ENCODE measurements at regions not wholly inside any gene's neighbourhood (a gene's known extent, or its start where the extent isn't known, plus 50 kb on each side); places are given as distances from the start of the nearest gene placed in this dataset.
A peak's percentile ranks its signal among the peaks of the same experiment; 100 is the strongest.

DNA sequence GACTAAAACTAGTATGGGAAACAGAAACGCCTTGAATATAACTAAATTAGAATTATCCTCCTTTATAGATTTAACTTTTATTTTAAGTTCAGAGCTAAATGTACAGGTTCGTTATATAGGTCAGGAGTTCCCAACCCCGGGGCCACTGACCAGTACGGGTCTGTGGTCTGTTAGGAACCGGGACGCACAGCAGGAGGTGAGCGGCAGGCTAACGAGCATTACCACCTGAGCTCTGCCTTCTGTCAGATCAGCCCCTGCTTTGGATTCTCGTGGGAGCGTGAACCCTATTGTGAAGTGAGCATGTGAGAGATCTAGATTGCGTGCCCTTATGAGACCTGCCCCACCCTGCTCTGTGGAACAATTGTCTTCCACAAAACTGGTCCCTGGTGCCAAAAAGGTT lies 51.0 kb downstream of the FAT4 start:
- TF ChIP-seq, protein P1, sequence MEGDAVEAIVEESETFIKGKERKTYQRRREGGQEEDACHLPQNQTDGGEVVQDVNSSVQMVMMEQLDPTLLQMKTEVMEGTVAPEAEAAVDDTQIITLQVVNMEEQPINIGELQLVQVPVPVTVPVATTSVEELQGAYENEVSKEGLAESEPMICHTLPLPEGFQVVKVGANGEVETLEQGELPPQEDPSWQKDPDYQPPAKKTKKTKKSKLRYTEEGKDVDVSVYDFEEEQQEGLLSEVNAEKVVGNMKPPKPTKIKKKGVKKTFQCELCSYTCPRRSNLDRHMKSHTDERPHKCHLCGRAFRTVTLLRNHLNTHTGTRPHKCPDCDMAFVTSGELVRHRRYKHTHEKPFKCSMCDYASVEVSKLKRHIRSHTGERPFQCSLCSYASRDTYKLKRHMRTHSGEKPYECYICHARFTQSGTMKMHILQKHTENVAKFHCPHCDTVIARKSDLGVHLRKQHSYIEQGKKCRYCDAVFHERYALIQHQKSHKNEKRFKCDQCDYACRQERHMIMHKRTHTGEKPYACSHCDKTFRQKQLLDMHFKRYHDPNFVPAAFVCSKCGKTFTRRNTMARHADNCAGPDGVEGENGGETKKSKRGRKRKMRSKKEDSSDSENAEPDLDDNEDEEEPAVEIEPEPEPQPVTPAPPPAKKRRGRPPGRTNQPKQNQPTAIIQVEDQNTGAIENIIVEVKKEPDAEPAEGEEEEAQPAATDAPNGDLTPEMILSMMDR (IDR thresholded peaks at IDR 0.05) = no peak
- H3K4me3 ChIP-seq = no peak overlapping the region
- no peaks in the 10 kb centered on the region for H3K9me3 ChIP-seq
- peaks cover 0 to 36% (median 7%) of the 10 kb centered on the region in 4 donors for H3K4me1 ChIP-seq
- intact Hi-C loops (cut with DNase I; ENCODE audit: low total_unique reads) = no loop called here
- H3K27ac ChIP-seq = no peak overlapping the region
- no peak for DNase-seq
- H3K27me3 ChIP-seq = no peaks in the 10 kb centered on the region
- H3K36me3 ChIP-seq = no peaks in the 10 kb centered on the region

GRCh38 chr4:125368146-125368545 lies 53.4 kb downstream of the FAT4 start:
- peak overlapping the region; percentile 65 to 68 for H3K27ac ChIP-seq
- DNase-seq = no peak
- TF ChIP-seq, protein P1 (IDR thresholded peaks at IDR 0.05) = no peak
- intact Hi-C loops (cut with DNase I; ENCODE audit: low total_unique reads) = no loop called here
- H3K4me3 ChIP-seq = peak overlapping the region; percentile 43 to 44
- H3K36me3 ChIP-seq = no peaks in the 10 kb centered on the region
- no peaks in the 10 kb centered on the region for H3K27me3 ChIP-seq
- peaks cover 0 to 36% (median 7%) of the 10 kb centered on the region in 4 donors for H3K4me1 ChIP-seq
- H3K9me3 ChIP-seq = no peaks in the 10 kb centered on the region

DNA sequence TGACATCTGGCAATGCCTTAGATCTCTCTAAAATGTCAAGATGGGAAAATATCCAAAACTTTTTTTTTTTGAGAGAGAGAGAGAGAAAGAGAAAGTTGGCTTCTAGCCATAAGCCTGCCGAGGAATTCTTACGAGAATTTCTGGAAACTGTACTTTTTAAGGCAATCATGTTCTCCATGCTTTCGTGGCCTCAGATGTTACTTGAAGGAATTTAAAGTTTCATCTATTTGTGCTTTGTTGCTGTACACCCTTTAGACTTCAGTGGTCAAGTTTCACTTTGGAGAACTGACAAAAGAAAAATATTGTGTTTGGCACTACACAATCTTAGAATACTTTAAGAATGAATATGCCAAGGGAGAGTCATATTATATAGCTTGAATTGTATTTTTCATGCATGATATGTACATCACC lies 53.9 kb downstream of the FAT4 start:
- intact Hi-C loops (cut with DNase I; ENCODE audit: low total_unique reads) = no loop called here
- Histone ChIP-seq H3K4me1 (peaks cover 0 to 41% (median 7%) of the 10 kb centered on the region in 4 donors), H3K9me3 (no peaks in the 10 kb centered on the region), H3K4me3 (peak overlapping the region; percentile 43 to 44), H3K36me3 (no peaks in the 10 kb centered on the region), H3K27me3 (no peaks in the 10 kb centered on the region), H3K27ac (peak overlapping the region; percentile 65 to 68)
- TF ChIP-seq, protein P1 (IDR thresholded peaks at IDR 0.05) = no peak
- no peak for DNase-seq

DNA sequence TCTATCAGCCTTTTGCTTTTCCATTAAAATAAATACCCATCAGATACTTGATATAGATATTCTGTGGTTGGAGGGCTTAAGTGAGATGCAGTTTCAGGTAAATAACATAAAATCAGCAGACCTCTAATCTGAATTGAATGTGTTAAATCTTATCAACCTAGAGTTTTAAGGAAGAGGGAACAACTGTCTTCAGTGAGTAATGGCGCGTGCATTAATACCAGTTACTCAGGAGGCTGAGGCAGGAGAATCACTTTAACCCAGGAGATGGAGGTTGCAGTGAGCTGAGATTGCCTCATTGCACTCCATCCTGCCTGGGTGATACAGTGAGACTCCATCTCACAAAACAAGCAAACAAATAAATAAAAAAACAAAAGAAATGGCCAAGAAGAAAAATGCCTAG lies 54.3 kb downstream of the FAT4 start:
- intact Hi-C loops (cut with DNase I; ENCODE audit: low total_unique reads) = no loop called here
- Histone ChIP-seq H3K4me3 (peak overlapping the region; percentile 43 to 44), H3K9me3 (no peaks in the 10 kb centered on the region), H3K27me3 (no peaks in the 10 kb centered on the region), H3K4me1 (peaks cover 0 to 45% (median 7%) of the 10 kb centered on the region in 4 donors), H3K27ac (peak overlapping the region; percentile 65 to 68), H3K36me3 (no peaks in the 10 kb centered on the region)
- TF ChIP-seq, protein P1 (IDR thresholded peaks at IDR 0.05) = no peak
- no peak for DNase-seq

DNA sequence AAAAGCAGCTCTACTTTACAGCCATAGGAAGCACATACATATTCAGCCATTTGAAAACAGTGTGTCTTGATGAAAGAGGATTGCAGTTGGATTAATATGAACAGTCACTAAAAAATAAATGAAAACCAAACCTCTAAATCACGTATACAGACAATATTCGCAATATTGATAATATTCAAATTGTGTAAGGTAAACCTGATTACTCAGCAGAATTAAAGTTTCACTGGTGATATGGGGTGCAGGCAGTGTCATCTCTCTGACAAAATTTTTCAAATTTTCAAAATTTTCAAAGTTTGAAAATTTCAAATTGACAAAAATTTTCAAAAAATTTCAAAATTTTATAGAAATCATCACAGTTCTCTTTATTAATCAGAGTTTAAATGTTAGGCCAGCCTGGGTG lies 55.7 kb downstream of the FAT4 start:
- intact Hi-C loops (cut with DNase I; ENCODE audit: low total_unique reads) = no loop called here
- peak overlapping the region in 1 of 2 donors; percentile 65 for H3K27ac ChIP-seq

More for the DNA sequence above, 55.7 kb downstream of the FAT4 start:
- Histone ChIP-seq H3K4me3 (no peak overlapping the region), H3K4me1 (peaks cover 0 to 57% (median 9%) of the 10 kb centered on the region in 4 donors), H3K36me3 (no peaks in the 10 kb centered on the region), H3K9me3 (no peaks in the 10 kb centered on the region), H3K27me3 (no peaks in the 10 kb centered on the region)
- DNase-seq = no peak
- TF ChIP-seq, protein P1 (IDR thresholded peaks at IDR 0.05) = no peak
